ENCODE measurements at regions not wholly inside any gene's neighbourhood (a gene's known extent, or its start where the extent isn't known, plus 50 kb on each side); places are given as distances from the start of the nearest gene placed in this dataset.

DNA sequence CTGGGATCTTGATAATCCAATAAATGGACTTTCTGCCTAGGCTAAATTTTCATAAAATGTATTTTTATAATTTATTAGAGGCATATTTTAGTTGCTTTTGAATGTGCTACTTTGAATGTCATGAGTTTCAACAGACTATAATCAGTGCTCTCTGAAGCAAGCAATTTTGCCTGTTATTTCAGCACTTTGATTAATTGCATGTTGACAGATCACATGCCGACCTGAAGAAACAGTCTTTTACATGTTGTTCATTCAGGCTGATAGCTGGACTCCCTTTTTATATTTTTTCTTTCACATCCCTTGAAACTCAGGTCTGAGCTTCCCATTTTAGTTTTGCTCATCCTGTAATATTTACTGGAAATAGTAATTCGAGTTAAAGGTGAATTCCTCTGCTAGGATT is 341.0 kb downstream of the NAP1L3 start:
- no peaks in the 10 kb centered on the region for H3K79me2 ChIP-seq (ENCODE audit: control insufficient read depth, insufficient read depth, low read length)
- ChIA-PET POLR2A (no interaction called here), CTCF (no interaction called here), SMC1A (ENCODE audit: uncharacterized antibody, unreplicated experiment) (no interaction called here), RAD21 (ENCODE audit: unreplicated experiment) (no interaction called here)
- no peaks in the 10 kb centered on the region for H3K27me3 ChIP-seq (replicated peaks in 1 of 2; ENCODE audit: control insufficient read depth in 2 of 2, insufficient read depth in 2 of 2, low read length in 1 of 2)
- H3K4me3 ChIP-seq, result no peak overlapping the region
- H3K4me1 ChIP-seq (ENCODE audit: control insufficient read depth, insufficient read depth, low read length), result no peaks in the 10 kb centered on the region
- no peaks in the 10 kb centered on the region for H3K36me3 ChIP-seq (ENCODE audit: control insufficient read depth in 2 of 2, insufficient read depth in 2 of 2, low read length in 1 of 2)
- H3K4me2 ChIP-seq (ENCODE audit: control insufficient read depth, insufficient read depth), result no peak overlapping the region
- in situ Hi-C loops (cut with MboI), result no loop called here
- H4K20me1 ChIP-seq (ENCODE audit: control insufficient read depth, insufficient read depth), result no peaks in the 10 kb centered on the region
- no peaks in the 10 kb centered on the region for H3K9me3 ChIP-seq (replicated peaks; ENCODE audit: control insufficient read depth, insufficient read depth, low read length)
- BruUV-seq (replicated peaks), result no TSS peak
- no peak for ATAC-seq
- no peak for DNase-seq (ENCODE audit: low read depth, low spot score)
- TF ChIP-seq NR2C2 (IDR thresholded peaks at IDR 0.05; ENCODE audit: borderline replicate concordance, control insufficient read depth, insufficient read length, low read depth), result no peak
- TF ChIP-seq, protein P1, sequence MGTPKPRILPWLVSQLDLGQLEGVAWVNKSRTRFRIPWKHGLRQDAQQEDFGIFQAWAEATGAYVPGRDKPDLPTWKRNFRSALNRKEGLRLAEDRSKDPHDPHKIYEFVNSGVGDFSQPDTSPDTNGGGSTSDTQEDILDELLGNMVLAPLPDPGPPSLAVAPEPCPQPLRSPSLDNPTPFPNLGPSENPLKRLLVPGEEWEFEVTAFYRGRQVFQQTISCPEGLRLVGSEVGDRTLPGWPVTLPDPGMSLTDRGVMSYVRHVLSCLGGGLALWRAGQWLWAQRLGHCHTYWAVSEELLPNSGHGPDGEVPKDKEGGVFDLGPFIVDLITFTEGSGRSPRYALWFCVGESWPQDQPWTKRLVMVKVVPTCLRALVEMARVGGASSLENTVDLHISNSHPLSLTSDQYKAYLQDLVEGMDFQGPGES (IDR thresholded peaks at IDR 0.05), result no peak
- TF ChIP-seq PAX8 (IDR thresholded peaks at IDR 0.05), result no peak
- no peak for TF ChIP-seq NR2F1 (conservative IDR thresholded peaks at IDR 0.05)
- TF ChIP-seq ZBED1 (IDR thresholded peaks at IDR 0.05; ENCODE audit: borderline replicate concordance), result no peak
- TF ChIP-seq, protein P2, sequence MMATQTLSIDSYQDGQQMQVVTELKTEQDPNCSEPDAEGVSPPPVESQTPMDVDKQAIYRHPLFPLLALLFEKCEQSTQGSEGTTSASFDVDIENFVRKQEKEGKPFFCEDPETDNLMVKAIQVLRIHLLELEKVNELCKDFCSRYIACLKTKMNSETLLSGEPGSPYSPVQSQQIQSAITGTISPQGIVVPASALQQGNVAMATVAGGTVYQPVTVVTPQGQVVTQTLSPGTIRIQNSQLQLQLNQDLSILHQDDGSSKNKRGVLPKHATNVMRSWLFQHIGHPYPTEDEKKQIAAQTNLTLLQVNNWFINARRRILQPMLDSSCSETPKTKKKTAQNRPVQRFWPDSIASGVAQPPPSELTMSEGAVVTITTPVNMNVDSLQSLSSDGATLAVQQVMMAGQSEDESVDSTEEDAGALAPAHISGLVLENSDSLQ (IDR thresholded peaks at IDR 0.05), result no peak
- no peak for TF ChIP-seq CBX3 (IDR thresholded peaks at IDR 0.05; ENCODE audit: borderline replicate concordance, low read depth)
- TF ChIP-seq, protein P3, sequence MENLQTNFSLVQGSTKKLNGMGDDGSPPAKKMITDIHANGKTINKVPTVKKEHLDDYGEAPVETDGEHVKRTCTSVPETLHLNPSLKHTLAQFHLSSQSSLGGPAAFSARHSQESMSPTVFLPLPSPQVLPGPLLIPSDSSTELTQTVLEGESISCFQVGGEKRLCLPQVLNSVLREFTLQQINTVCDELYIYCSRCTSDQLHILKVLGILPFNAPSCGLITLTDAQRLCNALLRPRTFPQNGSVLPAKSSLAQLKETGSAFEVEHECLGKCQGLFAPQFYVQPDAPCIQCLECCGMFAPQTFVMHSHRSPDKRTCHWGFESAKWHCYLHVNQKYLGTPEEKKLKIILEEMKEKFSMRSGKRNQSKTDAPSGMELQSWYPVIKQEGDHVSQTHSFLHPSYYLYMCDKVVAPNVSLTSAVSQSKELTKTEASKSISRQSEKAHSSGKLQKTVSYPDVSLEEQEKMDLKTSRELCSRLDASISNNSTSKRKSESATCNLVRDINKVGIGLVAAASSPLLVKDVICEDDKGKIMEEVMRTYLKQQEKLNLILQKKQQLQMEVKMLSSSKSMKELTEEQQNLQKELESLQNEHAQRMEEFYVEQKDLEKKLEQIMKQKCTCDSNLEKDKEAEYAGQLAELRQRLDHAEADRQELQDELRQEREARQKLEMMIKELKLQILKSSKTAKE (IDR thresholded peaks at IDR 0.05; ENCODE audit: low read depth, poor library complexity, severe bottlenecking), result no peak
- no peak for TF ChIP-seq LARP7 (IDR thresholded peaks at IDR 0.05)
- TF ChIP-seq, protein P4, sequence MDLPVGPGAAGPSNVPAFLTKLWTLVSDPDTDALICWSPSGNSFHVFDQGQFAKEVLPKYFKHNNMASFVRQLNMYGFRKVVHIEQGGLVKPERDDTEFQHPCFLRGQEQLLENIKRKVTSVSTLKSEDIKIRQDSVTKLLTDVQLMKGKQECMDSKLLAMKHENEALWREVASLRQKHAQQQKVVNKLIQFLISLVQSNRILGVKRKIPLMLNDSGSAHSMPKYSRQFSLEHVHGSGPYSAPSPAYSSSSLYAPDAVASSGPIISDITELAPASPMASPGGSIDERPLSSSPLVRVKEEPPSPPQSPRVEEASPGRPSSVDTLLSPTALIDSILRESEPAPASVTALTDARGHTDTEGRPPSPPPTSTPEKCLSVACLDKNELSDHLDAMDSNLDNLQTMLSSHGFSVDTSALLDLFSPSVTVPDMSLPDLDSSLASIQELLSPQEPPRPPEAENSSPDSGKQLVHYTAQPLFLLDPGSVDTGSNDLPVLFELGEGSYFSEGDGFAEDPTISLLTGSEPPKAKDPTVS (IDR thresholded peaks at IDR 0.05; ENCODE audit: low read depth, low read length), result no peak
- TF ChIP-seq SMAD5 (IDR thresholded peaks at IDR 0.05; ENCODE audit: low read depth), result no peak
- no peak for TF ChIP-seq IRF4 (IDR thresholded peaks at IDR 0.05; ENCODE audit: low read depth, low read length)
- TF ChIP-seq SUPT20H (IDR thresholded peaks at IDR 0.05; ENCODE audit: borderline replicate concordance, control insufficient read depth, low read depth, low read length), result no peak
- no peak for TF ChIP-seq YY1 (IDR thresholded peaks at IDR 0.05; ENCODE audit: low read depth, low read length)
- H3K9ac ChIP-seq (ENCODE audit: control insufficient read depth, insufficient read depth, low read length), result no peak overlapping the region
- no peak overlapping the region for H3K27ac ChIP-seq (ENCODE audit: control insufficient read depth, insufficient read depth)
- intact Hi-C loops (cut with micrococcal nuclease; ENCODE audit: unreplicated experiment), result no loop called here
- H2AFZ ChIP-seq (ENCODE audit: control insufficient read depth, low read depth, low read length), result no peak overlapping the region
- FAIRE-seq, result no peak
- WGBS (ENCODE audit: insufficient coverage, insufficient replicate concordance, low lambda C conversion rate, missing lambda C conversion rate), result 14% methylated on average over 2 of the region's 2 CpGs

Measured in GM12878 (cell line).